GM19324 (cell line): ENCODE measurements at regions not wholly inside any gene's neighbourhood (a gene's known extent, or its start where the extent isn't known, plus 50 kb on each side); places are given as distances from the start of the nearest gene placed in this dataset.

Experiments
- ATAC-seq: cut with Tn5 transposase; IDR thresholded peaks from one replicate; pipeline ENCODE4 v1.9.1; 2021; ENCODE audit warnings: mild to moderate bottlenecking, moderate library complexity; ENCODE audit not compliant: unreplicated experiment, low FRiP score

DNA sequence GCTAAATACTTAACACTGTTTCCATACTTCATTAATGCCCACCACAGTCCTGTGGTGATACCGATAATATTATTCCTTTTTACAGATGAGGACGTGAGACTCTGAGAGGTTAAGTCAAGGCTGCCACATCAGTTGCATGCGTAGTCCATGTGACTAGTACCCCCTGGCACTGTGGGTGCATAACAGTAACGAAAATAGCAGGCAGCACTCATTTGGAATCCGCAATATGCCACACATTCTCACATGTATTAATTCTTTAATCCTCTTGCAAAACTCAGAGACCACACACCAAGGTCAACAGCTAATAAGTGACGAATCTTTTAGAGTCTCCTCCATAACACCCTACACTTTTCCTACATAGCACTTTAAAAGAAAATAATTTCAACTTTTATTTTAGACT lies 99.5 kb upstream of the HABP2 start:
- ATAC-seq = no peak

DNA sequence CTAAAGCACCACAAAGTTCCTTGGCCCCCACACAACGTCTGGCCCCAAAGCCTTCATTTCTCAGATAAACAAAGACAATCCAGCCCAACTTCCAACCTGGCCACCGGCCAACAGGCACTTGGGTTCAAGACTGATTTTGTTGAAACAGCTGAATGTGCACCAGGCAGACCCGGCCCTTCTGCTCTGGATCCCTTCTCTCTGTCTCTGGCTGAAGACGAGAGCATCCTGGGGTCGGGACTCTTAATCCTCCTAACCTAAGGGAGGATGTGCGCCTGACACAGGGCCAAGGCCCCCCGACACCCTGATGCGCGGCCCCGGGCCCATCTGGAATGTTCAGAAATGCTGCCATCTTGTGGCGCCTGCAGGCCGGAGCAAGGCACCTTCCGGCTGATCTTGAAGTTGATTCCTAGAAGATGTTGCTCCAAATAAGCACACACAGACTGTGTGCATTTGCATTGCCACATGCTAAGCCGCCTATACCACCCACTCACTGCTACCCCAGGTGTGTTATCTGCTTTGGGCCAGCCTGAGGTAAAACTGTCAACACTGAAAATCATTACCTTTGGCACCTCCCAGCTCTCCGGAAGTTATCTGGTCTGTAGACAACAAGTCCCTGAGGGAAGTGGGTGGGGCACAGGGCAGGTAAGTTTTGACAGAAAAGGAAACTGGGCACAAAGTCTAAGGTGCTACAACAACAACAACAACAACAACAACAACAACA lies 98.4 kb upstream of the HABP2 start:
- no peak for ATAC-seq

- ATAC-seq = no peak
Observed at GRCh38 chr10:113455947-113456346, 96.9 kb upstream of the HABP2 start.

- ATAC-seq = no peak
Observed at GRCh38 chr10:113456741-113457140, 96.1 kb upstream of the HABP2 start.

DNA sequence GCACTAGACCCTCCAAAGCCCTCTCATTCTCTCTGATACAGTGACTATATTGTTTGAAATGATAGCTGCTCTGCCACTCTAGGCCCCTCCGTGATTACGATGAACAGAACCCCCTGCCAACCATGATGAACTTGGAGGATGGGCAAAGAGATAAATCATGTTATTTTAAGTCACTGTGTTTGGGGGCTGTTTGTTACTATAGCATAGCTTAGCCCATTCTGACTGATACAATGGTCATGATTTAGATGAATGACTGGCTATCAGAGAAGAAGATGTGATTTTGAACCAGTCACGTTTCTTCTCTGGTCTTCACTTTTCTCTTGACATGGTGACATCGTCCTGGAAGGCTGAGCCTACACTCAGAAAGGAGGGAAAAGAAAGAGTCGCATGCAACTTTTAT lies 95.4 kb upstream of the HABP2 start:
- ATAC-seq = no peak

DNA sequence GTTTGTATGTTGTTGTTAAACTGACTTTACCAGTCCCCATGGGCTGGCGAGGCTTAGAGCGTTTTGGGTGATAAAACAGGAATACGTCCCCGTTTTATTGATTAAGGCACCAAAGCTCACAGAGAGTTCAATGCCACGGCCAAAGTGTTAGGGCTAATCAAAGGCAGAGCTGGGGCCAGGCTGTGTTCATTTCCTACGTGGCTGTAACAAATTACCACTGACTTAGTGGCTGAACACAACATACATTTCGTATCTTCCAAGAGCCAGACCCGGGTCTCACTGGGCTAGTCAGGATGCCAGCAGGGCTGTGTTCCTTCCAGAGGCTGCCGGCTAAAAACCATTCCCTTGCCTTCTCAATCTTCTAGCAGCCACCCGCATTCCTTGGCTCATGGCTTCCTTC lies 94.4 kb upstream of the HABP2 start:
- no peak for ATAC-seq

DNA sequence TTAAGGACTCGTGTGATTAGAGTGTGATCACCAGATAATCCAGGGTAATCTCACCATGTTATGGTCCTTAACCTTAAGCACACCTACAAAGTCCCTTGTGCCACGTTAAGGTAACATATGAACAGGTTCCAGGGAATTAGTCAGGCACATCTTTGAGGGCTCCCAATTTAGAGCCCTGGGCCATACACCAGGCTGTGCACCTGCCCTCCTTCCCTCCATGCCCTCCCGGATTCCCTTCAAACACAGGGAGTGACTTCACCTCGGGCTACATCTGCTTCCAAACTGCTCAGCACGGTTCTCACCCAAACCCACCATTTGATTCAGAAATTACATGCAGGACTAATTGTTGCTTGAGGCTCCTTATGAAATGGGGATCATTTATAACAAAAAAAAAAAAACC lies 93.9 kb upstream of the HABP2 start:
- ATAC-seq = no peak

DNA sequence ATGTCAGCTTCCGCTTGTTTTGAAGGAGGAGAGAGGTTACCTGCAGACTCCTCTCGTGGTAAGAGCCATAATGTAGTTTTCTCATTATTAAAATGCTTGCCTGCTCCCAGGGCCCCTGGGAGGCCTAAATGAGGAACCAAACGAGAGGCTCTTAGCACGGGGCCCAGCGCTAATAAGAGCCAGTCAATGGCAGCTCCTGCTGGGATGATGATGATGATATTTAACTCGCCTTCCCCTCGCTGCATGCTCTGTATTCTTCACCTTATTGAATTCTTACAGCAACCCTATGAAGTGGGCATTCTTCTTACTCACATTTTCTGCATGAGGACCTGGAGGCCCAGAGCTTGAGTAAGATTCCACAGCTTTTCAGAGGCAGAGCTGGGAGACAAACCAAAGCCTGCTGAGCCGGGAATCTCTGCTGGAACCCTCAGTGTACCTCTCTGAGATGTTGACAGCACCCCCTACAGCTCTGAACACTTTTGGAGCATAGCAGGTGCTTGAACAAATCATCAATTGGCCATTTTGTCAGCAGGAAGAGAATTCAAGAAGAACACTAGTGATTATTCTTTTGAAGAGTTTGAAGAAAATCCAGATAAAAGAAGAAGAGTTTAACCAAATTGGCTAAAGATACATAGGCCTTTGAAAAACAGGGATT lies 93.1 kb upstream of the HABP2 start:
- no peak for ATAC-seq

DNA sequence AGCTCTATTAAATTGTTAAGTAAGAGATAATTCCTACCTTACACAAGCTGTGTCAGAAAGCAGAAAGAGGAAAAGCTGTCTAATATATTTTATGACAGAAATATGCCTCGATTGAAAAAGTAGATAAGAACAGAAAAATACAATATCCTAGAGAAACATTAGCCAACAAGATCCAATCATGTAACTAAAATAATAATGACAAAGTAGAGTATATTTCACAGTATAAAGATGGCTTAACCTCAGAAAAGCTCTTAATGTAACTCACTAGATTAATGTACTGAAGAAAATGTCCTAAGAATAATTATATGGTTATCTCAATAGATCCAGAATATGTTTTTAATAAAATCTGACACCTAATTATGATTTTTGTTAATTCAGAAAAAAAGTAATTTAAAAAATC lies 89.8 kb upstream of the HABP2 start:
- ATAC-seq = no peak

- no peak for ATAC-seq
Observed at GRCh38 chr10:113463777-113464176, 89.1 kb upstream of the HABP2 start.

DNA sequence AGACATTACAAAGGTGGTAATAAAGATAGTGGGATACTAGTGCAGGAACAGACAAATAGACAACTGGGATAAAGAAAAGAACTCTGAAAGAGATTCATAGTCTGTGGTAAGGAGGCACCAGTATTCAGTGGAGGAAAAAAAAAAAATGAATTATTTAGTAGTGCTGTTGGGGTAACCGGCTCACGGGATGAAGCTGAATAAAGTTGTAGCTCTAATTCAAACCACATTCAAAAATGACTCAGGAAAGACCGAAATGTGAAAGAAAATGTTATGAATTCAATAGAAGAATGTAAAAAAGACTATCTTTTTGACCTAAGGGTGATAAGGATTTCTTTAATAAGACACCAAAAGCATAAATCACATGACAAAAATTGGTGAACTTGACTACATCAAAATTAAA lies 83.1 kb upstream of the HABP2 start:
- no peak for ATAC-seq

DNA sequence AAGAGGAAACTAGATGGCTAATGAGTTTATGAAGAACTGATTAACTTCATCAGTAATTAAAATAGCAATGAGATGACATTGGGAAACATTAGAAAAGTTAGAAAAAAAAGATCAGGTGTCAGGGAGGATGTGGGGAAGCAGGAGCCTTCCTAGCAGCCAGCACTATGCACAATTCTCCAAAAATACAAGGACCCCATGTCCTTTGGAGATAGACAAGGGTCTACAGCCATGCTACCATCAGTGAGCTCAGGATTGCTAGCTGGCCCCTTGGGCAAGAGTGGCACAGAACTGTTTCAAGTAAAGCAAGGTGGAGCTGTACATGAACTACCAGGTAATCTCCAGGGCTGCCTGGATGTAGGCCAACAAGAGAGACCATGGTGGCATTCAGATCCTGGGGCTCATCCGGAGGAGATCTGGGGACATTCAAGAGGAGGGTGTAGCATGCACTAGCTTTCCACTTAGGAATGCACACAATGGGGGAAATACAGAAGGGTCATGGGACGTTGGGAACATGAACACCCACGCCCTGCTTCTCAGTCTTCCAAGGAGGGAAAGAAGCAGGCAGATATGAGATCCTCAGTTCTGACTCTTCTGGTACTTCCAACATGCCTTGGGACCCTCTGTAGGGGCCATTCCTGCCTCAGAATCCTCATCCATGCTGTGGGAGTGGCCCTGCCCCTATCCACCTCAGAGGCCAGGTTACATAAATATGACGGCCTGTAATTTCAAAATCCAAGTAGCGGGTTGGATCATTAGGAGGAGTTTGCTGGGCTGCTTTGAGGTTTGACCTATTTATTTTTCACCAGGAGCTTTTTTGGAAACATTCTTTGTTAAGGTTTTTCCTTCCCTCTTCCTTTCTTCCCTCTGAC lies 82.2 kb upstream of the HABP2 start:
- ATAC-seq = no peak

DNA sequence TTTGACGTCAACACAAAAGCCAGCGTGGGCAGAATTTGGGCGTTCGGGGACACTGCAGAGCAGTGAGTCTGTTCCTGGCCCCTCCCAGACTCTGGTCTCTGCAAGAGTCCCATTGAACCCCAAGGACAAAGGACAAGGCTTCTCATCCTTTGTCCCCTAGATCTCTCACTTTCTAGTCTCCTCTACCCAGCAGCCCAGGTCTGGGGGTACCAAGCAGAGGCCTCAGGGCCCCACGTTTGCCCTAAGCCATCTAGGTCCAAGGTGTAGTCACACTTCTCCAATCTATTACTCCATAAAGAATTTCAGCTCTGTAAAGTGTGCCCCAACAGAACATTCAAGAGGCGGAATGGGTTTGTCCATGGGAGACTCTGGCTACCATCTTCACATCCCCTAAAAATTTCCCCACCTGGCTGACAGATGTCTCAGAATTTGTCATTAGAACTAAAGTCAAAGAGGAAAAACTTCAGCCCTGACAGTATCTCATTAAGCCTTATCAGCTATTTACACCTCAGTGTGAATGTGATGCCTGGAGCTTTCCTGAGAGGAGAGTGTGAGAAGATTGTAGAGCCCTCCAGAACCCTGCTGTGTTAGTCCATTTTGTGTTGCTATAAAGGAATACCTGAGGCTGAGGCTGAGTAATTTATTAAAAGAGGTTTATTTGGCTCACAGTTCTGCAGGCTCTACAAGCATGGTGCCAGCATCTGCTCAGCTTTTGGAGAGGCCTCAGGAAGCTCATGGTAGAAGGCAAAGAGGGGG lies 81.4 kb upstream of the HABP2 start:
- ATAC-seq = no peak

GRCh38 chr10:113473011-113473410 lies 79.8 kb upstream of the HABP2 start:
- no peak for ATAC-seq

GRCh38 chr10:113473851-113474250 lies 79.0 kb upstream of the HABP2 start:
- no peak for ATAC-seq

GRCh38 chr10:113474752-113475151 lies 78.1 kb upstream of the HABP2 start:
- ATAC-seq = no peak

DNA sequence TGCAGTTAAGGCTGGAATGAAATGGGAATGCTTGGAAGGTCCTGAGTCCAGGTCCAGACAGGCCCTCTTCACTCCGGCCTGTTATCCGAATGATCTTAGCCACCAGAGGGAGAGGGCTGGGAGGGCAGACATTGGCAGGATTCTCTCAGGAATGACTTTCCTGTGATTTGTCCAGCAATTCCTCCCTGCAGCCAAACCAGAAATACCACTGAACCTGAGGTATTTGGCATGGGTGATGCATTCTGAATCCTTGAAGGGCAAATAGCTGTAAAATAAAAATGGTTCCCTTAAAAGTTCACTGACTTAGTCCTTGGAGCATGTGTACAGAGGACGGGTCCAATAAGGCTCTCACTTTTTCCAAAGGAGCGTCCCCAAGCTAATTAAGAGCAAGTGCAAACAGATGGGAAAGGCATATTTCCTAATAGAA lies 77.5 kb upstream of the HABP2 start:
- ATAC-seq = no peak

DNA sequence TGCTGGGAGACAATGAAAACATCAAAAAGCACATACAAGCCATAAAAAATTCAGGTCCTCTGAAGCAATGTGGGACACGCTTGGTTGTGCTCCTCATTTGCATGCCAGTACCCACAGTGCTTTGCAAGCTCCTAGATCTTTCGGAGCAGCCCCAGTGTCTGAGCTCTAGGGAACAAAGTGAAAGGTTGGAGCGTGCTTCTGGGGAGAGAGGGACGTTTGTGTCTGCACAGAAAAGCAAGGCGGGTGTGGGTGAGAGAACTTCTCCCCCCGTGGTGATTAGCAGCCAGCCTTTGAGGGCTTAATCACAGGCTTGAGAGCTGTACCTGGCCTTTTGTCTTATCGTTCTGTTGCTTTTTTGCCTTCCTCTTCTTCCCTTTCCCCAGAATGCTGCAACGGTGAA lies 76.7 kb upstream of the HABP2 start:
- ATAC-seq = no peak

- ATAC-seq = no peak
Observed at GRCh38 chr10:113476673-113477072, 76.2 kb upstream of the HABP2 start.

DNA sequence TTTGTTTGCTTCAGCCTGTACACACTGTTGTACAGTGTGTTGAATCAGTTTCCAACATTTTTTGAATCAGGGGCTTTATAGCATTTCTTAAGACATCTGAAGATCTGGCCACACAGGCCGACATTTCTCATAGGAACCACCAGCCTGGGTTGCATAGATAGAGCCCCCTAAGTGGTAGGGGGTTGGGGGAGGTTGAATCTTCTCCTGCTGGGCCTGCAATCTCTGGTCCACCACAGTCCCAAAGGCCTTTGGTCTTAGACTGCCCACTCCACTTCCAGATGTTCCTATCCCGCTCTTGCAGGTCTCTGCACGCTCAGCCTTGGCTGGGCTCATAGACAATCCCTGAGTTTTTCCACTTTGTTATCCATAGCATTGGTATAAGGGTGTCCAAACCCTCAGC lies 75.4 kb upstream of the HABP2 start:
- ATAC-seq = no peak
